Renal cortical epithelial cell (primary cell): ENCODE measurements at regions not wholly inside any gene's neighbourhood (a gene's known extent, or its start where the extent isn't known, plus 50 kb on each side); places are given as distances from the start of the nearest gene placed in this dataset.
"Not testable (repeated sequence)": the region's sequence is repeated elsewhere in the genome, so short reads cannot be mapped to it uniquely, and the experiment has no call there.

Experiments
- DNase-seq: peaks from one replicate; pipeline ENCODE4 v3.0.0-alpha.2; 2011; ENCODE audit warnings: low read depth

DNA sequence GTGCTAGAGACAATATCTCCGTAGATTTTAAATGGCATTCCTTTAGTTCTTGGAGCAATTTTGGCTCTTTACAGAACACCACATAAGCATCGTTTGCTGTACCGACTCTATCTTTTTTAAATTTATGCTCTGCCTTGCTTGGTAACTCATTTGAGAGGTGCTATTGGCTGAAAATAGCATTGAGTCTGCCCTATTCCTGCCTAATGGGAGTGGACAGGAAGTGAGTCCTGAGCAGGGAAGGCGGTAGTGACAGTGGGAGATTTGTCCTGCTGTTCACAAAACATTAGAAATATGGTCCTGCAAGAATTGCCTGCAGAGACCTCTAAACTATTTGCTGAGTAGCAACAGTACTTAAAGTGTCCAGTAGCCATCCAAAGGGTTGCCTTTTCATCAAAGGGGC, 115.2 kb upstream of the IFNE start:
- no peak for DNase-seq

- no peak for DNase-seq
These were observed 116.6 kb upstream of the IFNE start for GRCh38 chr9:21598749-21599148.

GRCh38 chr9:21605489-21605931, 123.4 kb upstream of the IFNE start:
- peak; percentile 81 for DNase-seq

GRCh38 chr9:21607576-21607975, 125.5 kb upstream of the IFNE start:
- DNase-seq, result no peak

DNA sequence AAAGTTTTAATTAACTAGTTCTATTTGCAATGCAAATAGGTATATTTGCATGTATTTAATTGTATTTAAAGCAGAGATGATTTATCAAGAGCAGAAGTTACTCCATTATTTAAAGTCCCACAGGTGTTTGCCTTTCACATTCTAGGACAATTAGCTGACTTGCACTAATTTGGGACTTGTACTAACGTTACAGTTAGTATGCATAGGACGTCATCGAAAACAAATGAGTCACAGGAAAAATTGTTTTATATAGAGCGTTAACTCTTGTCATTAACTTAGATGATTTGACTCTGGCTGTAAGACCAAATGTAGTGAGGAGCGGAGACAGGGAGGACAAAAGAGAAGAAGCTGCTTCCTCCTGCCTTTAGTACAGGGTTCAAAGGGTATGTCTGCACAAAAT, 126.1 kb upstream of the IFNE start:
- DNase-seq, result no peak

DNA sequence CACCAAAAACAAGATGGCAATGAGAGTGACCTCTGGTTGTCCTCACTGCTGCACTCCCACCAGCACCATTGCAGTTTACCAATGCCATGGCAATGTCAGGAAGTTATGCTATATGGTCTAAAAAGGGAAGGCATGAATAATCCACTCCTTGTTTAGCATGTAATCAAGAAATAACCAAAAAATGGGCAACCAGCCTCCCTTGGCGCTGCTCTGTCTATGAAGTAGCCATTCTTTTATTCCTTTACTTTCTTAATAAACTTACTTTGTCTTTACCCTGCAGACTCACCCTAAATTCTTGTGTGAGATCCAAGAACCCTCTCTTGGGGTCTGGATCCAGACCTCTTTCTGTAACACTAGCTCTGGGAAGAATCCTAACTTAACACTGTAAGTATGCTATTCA, 127.4 kb upstream of the IFNE start:
- DNase-seq, result no peak

DNA sequence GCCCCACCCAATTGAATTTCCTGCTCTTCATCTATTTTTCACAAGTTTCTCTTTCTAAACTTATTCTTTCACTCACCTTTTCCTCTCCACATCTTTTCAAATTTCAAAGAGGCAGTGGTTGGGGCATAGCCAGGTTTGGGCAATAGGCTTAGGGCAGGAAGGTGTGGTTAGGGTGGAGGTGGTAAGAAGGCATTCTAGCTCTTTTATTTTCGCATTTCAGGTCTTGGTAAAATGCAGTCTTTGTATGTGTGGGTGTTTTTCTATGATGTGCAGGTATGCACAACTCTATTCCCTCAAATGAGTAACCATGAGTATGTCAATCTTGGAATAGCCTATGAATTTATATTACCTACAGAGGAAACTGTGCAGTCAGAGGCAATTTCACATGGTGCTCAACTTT, 129.8 kb upstream of the IFNE start:
- DNase-seq, result peak; percentile 85

- DNase-seq, result no peak
These were observed 132.9 kb upstream of the IFNE start for GRCh38 chr9:21615018-21615417.

DNA sequence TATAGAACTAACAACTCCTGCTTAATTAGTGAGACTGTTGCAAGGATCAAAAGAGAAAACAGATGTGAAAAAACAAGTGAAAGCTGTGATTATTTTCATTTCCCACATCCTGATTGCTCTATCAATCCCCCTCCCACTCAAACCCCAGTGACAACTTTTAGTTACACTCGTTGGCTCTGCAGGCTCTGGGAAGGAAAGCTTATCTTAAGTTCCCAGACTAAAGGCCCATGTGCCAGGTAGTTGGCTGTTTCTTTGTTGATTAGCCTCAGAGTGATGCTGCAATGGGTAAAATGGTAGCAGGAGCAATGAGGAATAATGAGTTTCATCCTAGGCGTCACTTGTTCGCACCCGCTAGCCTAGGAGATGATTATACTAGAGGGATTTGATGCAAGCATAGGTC, 133.3 kb upstream of the IFNE start:
- DNase-seq, result peak; percentile 45

GRCh38 chr9:21616082-21616778, 134.1 kb upstream of the IFNE start:
- DNase-seq, result peak; percentile 98

DNA sequence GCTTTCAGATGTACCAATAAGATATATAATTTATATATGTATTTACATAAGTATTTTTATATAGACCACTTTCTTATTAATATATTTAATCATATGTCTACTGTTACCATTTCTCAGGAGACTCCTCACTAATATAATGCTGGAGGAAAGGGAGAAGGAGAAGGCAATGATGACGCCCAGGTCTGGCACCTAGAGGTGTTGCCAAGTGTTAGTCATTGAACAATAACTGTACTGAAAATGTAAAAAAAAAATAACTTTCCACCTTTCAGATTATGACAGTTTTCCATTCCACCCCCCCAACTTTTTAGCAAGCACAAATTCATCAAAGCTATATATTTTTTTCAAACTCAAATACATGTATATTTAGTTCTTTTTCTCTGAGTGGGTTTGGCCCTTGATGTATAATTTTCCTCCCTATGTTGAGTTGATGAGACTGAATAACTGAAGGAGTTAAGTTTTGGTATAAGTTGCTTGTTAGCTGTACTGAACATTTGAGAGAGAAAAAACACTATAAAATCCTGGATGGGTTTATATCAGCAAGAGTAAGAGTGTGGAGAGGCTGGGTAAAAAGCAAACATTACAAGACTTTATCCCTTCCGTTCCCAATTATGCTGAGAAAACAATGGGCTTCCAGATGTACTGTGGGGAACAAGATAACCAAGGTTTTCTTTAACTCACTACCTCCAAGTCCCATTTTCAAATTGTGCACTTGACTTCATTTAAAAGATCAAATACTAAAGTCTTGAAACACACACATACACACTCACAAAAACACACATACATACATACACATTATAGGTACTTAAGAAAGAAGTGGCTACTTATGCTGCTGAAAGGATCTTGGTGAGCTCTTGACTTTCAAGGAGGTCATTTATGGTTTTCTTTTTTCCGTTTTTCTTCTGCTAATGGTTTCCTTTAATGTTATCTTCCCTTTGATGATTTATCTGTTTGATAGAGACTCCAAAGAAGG, 142.8 kb upstream of the IFNE start:
- DNase-seq, result no peak

- DNase-seq, result no peak
These were observed 144.4 kb upstream of the IFNE start for GRCh38 chr9:21626493-21626892.

DNA sequence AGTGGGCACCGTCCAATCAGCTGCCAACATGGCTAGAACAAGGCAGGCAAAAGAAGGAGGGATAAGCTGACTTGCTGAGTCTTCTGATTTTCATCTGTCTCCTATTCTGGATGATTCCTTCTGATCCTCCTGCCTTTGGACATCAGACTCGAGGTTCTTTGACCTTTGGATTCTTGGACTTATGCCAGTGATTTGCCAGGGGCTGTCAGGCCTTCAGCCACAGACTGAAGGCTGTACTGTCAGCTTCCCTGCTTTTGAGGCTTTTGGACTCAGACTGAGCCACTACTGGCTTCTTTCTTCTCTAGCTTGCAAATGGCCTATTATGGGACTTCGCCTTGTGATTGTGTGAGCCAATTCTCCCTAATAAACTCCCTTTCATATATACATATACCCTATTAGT, 146.8 kb upstream of the IFNE start:
- not testable (repeated sequence) for DNase-seq

DNA sequence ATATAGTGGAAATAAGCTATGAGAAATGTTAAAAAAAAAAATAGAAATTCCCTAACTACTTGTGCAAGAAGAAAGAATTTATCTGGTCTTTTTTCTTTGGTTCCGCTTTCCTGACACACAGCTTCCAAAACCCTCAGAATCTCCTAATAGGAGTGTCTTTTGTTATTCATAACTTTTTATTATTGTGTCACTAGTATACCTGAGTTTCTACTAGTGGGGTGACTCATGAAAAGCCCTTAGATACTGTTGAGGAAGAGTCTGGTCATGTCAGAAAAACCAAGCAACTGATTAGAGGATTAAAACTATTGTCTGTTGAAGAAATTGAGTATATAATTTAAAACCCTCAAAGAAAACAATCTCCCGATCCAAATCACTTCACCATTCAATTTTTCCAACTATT, 152.8 kb upstream of the IFNE start:
- DNase-seq, result no peak

DNA sequence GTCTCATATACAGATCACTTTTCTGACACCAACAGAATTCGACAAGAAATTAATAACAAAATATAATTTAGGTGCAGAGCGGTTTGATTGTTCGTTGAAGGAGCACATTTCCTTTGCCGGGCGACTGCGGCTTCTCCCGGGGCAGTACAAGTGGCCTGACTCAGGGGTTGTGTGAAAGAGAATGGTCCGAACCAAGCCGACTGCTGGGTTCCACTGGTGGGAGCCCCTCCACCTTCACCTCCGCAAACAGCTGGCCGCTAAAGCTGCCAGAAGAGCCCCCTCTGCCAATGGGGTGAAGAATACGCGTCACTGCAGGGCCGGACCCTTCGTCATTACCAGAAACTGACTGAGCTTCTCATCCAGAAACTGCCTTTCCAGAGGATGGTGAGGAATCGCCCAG, 156.0 kb upstream of the IFNE start:
- no peak for DNase-seq

GRCh38 chr9:21653091-21653490, 149.3 kb upstream of the MTAP start:
- peak; percentile 47 for DNase-seq

DNA sequence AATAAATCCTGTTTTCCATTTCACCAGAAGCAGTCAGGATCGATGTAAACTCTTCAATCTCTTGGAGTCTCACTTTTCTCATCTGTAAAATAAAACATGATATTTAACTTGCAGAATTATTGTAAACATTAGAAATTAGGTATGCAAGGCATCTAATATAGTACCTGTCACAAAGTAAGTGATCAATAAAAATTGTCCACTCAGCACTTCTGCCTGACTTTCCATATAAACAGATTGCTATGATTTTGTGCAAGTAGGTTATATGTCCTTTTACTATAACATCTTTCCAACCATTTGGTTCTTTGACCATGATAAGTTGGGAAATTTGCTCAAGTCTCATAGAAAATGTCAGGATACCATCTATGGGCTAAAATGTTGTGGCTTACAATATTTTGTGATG, 148.8 kb upstream of the MTAP start:
- DNase-seq, result no peak

- DNase-seq, result no peak
These were observed 145.4 kb upstream of the MTAP start for GRCh38 chr9:21656776-21657674.

DNA sequence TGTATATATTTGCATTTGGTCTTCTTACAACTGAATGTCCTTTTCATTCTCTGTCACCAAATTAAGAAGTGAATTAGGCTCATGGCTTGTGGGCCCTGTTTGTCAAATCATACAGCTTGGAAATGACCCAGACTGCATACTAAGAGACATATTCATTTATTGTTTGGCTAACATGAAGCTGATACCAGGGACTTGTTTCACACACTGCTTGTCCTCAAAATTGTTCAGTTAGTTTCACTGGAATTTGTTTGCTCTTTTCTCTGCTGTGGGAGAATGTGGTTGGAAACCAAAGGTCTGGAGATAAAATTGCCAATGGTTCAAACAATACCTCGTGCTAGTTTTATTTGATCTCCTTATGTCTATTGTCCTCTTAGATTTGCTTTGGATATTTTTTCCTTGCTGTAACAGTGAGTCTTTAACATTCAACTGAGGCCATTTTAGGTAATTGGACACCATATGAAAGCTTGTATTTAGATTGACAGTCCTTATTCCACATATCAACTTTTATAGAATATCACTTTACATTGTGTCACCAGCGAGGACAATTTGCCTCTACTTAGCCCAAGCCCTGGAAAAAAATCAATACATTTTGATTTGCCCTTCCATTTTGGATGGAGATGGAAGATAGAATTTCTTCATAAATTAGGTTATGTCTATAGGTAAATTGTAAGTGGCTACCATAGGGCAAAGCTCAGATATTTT, 144.3 kb upstream of the MTAP start:
- DNase-seq, result no peak

DNA sequence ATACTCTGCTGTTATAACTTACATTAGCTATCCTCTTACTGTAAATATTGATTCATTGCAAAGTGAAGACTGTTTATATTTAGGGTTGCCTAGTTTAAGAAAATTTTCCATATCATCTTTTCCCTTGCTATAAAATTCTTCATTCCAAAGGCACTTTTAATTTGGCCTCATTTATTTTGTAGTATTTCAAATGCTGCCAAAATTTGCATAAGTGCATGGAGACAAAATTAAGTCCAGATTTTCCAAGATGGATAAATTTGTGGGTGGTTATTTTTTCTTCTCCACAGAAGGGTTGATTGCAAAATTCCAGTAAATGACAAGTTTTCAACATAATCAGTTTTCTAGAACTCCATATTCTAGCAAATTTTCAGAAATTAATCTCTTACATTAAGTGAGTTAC, 141.5 kb upstream of the MTAP start:
- DNase-seq, result no peak

DNA sequence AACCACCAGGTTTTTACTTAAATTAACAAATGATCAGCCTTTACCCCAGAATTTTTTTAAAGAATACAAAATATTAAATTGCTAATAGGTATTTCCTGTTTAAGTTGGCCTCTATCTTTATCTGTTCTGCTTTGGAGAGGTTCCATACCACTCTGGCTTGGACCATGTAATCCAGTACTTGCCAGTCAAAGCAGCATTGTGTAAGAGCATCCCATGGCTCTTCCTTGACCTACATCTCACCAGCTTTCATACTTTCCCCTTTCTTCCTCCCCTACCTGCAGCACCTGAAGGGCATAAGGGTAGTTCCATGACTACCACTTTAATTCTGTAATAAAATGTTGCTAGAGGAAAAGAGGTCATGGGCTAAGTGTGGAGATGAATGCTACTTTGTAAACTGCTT, 140.8 kb upstream of the MTAP start:
- no peak for DNase-seq
